A549 (cell line): ENCODE measurements at regions not wholly inside any gene's neighbourhood (a gene's known extent, or its start where the extent isn't known, plus 50 kb on each side); places are given as distances from the start of the nearest gene placed in this dataset.

Experiments
- ATAC-seq, 2 experiments: fragments of 200-7000 bp in 1 of 2; fragments of >200 bp in 1 of 2; cut with Nextera tagmentation in 1 of 2; cut with Tn5 transposase in 1 of 2; 3 replicates each; pipeline versions ENCODE4 v1.8.0 to v1.9.1; 2018 to 2020; ENCODE audit warnings: mild to moderate bottlenecking in 1 of 2, moderate library complexity in 1 of 2
- CTCF ChIA-PET: fragments of 300-600 bp; sonication (Branson Sonifier 250); formaldehyde crosslinking; extraction: SDS; loops from one replicate; lab custom pipeline; 2021; ENCODE audit warnings: antibody characterized with exemption, inconsistent platforms; lab: Yijun Ruan, JAX
- POLR2A ChIA-PET: fragments of 350-600 bp; formaldehyde crosslinking; extraction: SDS; loops from one replicate; lab custom pipeline; 2021; ENCODE audit warnings: antibody characterized with exemption, inconsistent platforms; lab: Yijun Ruan, JAX
- DNase-seq, 2 experiments: peaks; one replicate each; pipeline versions ENCODE4 v3.0.0 to v3.0.0-alpha.2; 2011 to 2016; ENCODE audit warnings: low read depth in 1 of 2, low spot score in 1 of 2
- FAIRE-seq: peaks from 2 replicates; lab custom pipeline; 2011; peaks lifted over from hg19 to GRCh38; lab: Jason Lieb, UNC
- H3K27ac ChIP-seq, 2 experiments: fragments of >200 bp; sonication (Bioruptor Twin); formaldehyde crosslinking; 3 replicates each; pipeline ENCODE4 v1.5.1; 2016 to 2017
- H3K4me1 ChIP-seq: fragments of >200 bp; sonication (Bioruptor Twin); formaldehyde crosslinking; 3 replicates; pipeline ENCODE4 v1.6.1; 2016
- H3K4me2 ChIP-seq: fragments of >200 bp; sonication (Bioruptor Twin); formaldehyde crosslinking; 3 replicates; pipeline ENCODE4 v1.6.1; 2016
- H3K4me3 ChIP-seq: fragments of >200 bp; sonication (Bioruptor Twin); formaldehyde crosslinking; 3 replicates; pipeline ENCODE4 v1.5.1; 2016
- H3K9me3 ChIP-seq: fragments of >200 bp; sonication (Bioruptor Twin); formaldehyde crosslinking; 3 replicates; pipeline ENCODE4 v1.6.1; 2016
- BHLHE40 ChIP-seq: IDR thresholded peaks from 2 replicates; pipeline ENCODE4 v1.6.1; 2012; ENCODE audit warnings: low read depth, low read length, inconsistent platforms
- CBX8 ChIP-seq: fragments of 200-600 bp; sonication (generic); IDR thresholded peaks from 2 replicates; pipeline ENCODE4 v1.6.1; 2016
- CEBPB ChIP-seq, 2 experiments: fragments of >200 bp in 1 of 2; sonication (Bioruptor Twin) in 1 of 2; formaldehyde crosslinking in 1 of 2; IDR thresholded peaks; 2 replicates each; pipeline ENCODE4 v1.6.1; 2012 to 2016
- CHD4 ChIP-seq: fragments of 200-600 bp; sonication (generic); IDR thresholded peaks from 2 replicates; pipeline ENCODE4 v1.6.1; 2016; ENCODE audit warnings: antibody characterized with exemption, mild to moderate bottlenecking, borderline replicate concordance
- CTCF ChIP-seq: fragments of >200 bp; sonication (Bioruptor Twin); formaldehyde crosslinking; IDR thresholded peaks from 3 replicates; pipeline ENCODE4 v1.5.1; 2016
- EP300 ChIP-seq, 2 experiments: fragments of >200 bp; sonication (Bioruptor Twin); formaldehyde crosslinking; IDR thresholded peaks; 2 replicates in 1 of 2; 3 replicates in 1 of 2; pipeline ENCODE4 v1.6.1; 2016 to 2017
- FOSB ChIP-seq: fragments of 250-450 bp; sonication (Bioruptor Pico); IDR thresholded peaks from 2 replicates; pipeline ENCODE4 v1.5.0; 2020; ENCODE audit warnings: mild to moderate bottlenecking, moderate library complexity
- FOSL2 ChIP-seq, 2 experiments: fragments of 450-650 bp in 1 of 2; fragments of >200 bp in 1 of 2; sonication (Bioruptor Twin) in 1 of 2; formaldehyde crosslinking; IDR thresholded peaks; 2 replicates each; pipeline versions ENCODE4 v1.5.0 to v1.6.1; 2016 to 2020; ENCODE audit warnings: mild to moderate bottlenecking in 1 of 2, moderate library complexity in 1 of 2
- FOXS1 ChIP-seq: fragments of 250-450 bp; sonication (Bioruptor Pico); IDR thresholded peaks from 2 replicates; pipeline ENCODE4 v1.5.0; 2020; ENCODE audit warnings: mild to moderate bottlenecking, moderate library complexity
- HDAC2 ChIP-seq: fragments of 200-600 bp; sonication (generic); IDR thresholded peaks from 2 replicates; pipeline ENCODE4 v1.6.1; 2016
- HOXB13 ChIP-seq: fragments of 250-450 bp; sonication (Bioruptor Pico); IDR thresholded peaks from 2 replicates; pipeline ENCODE4 v1.5.0; 2020; ENCODE audit warnings: low read depth, mild to moderate bottlenecking, moderate library complexity
- JUN ChIP-seq, 2 experiments: fragments of >200 bp; sonication (Bioruptor Twin); formaldehyde crosslinking; IDR thresholded peaks; 2 replicates in 1 of 2; 3 replicates in 1 of 2; pipeline ENCODE4 v1.6.1; 2016 to 2017
- JUNB ChIP-seq: fragments of >200 bp; sonication (Bioruptor Twin); formaldehyde crosslinking; IDR thresholded peaks from 2 replicates; pipeline ENCODE4 v1.6.1; 2016
- KDM1A ChIP-seq: fragments of 200-600 bp; sonication (generic); IDR thresholded peaks from 2 replicates; pipeline ENCODE4 v1.6.1; 2016; ENCODE audit warnings: low read depth, mild to moderate bottlenecking
- MAFK ChIP-seq: fragments of 450-650 bp; IDR thresholded peaks from 2 replicates; pipeline ENCODE4 v1.6.1; 2014; ENCODE audit not compliant: partially characterized antibody
- MAX ChIP-seq: IDR thresholded peaks from 2 replicates; pipeline ENCODE4 v1.6.1; 2012
- NR3C1 ChIP-seq: fragments of >200 bp; sonication (Bioruptor Twin); formaldehyde crosslinking; IDR thresholded peaks from 3 replicates; pipeline ENCODE4 v1.6.1; 2017
- POLR2A ChIP-seq: IDR thresholded peaks from 2 replicates; pipeline ENCODE4 v1.6.1; 2012; ENCODE audit warnings: mild to moderate bottlenecking, low read length
- RAD21 ChIP-seq, 2 experiments: fragments of >200 bp in 1 of 2; sonication (Bioruptor Twin) in 1 of 2; formaldehyde crosslinking in 1 of 2; IDR thresholded peaks in 1 of 2; conservative IDR thresholded peaks in 1 of 2; 2 replicates in 1 of 2; 3 replicates in 1 of 2; pipeline ENCODE4 v1.6.1; 2012 to 2018; ENCODE audit warnings: inconsistent platforms in 1 of 2
- RARB ChIP-seq: fragments of 250-450 bp; sonication (Bioruptor Pico); IDR thresholded peaks from 2 replicates; pipeline ENCODE4 v1.8.0; 2021; ENCODE audit warnings: mild to moderate bottlenecking, moderate library complexity
- RCOR1 ChIP-seq: fragments of 150-350 bp; IDR thresholded peaks from 2 replicates; pipeline ENCODE4 v1.6.1; 2014; ENCODE audit warnings: antibody characterized with exemption, low read length, low read depth
- SMC3 ChIP-seq: fragments of >200 bp; sonication (Bioruptor Twin); formaldehyde crosslinking; IDR thresholded peaks from 3 replicates; pipeline ENCODE4 v1.6.1; 2018; ENCODE audit warnings: inconsistent platforms
- SREBF2 ChIP-seq: fragments of 450-650 bp; IDR thresholded peaks from 2 replicates; pipeline ENCODE4 v1.6.1; 2014; ENCODE audit warnings: mild to moderate bottlenecking, moderate library complexity
- TP53 ChIP-seq: fragments of 250-450 bp; sonication (Bioruptor Pico); IDR thresholded peaks from 2 replicates; pipeline ENCODE4 v1.5.0; 2021; ENCODE audit warnings: mild to moderate bottlenecking, moderate library complexity
- ZC3H11A ChIP-seq: fragments of 450-650 bp; IDR thresholded peaks from 2 replicates; pipeline ENCODE4 v1.6.1; 2014; ENCODE audit warnings: antibody characterized with exemption, mild to moderate bottlenecking
- ZFP36 ChIP-seq: fragments of 450-650 bp; IDR thresholded peaks from 2 replicates; pipeline ENCODE4 v1.6.1; 2014; ENCODE audit warnings: borderline replicate concordance; ENCODE audit not compliant: partially characterized antibody
- ZSCAN20 ChIP-seq: fragments of 250-450 bp; sonication (Bioruptor Pico); IDR thresholded peaks from 2 replicates; pipeline ENCODE4 v1.8.0; 2022; ENCODE audit warnings: mild to moderate bottlenecking, moderate library complexity
- WGBS: methylation state at CpG from one replicate; pipeline ENCODE4 v1.1.6; 2017; ENCODE audit errors: missing lambda C conversion rate; 5-methylcytosine and 5-hydroxymethylcytosine counted together

GRCh38 chr6:153328194-153328593 is 197.1 kb upstream of the RGS17 start:
- CTCF ChIA-PET = no interaction called here
- TF ChIP-seq HDAC2 (no peak), MAX (no peak), RARB (CRISPR knock-in tag) (no peak), RCOR1 (no peak), TP53 (CRISPR knock-in tag) (no peak), ZSCAN20 (CRISPR knock-in tag) (no peak), NR3C1 (no peak), SREBF2 (no peak), POLR2A (no peak), CTCF (no peak), BHLHE40 (no peak), HOXB13 (no peak), EP300 (IDR thresholded peaks at IDR 0.05) (no peak), FOSB (CRISPR knock-in tag) (no peak), ZFP36 (no peak), JUN (IDR thresholded peaks at IDR 0.05) (no peak), RAD21 (conservative IDR thresholded peaks at IDR 0.05 in 1 of 2, IDR thresholded peaks at IDR 0.05 in 1 of 2) (no peak), MAFK (no peak), CEBPB (IDR thresholded peaks at IDR 0.05) (no peak)
- TF ChIP-seq, all 56 proteins: peak for 0
- Histone ChIP-seq H3K27ac (no peak overlapping the region), H3K4me2 (no peak overlapping the region), H3K4me3 (no peak overlapping the region), H3K4me1 (no peaks in the 10 kb centered on the region), H3K9me3 (no peaks in the 10 kb centered on the region)
- POLR2A ChIA-PET = no interaction called here
- ATAC-seq = no peak
- 71% methylated on average over 5 of the region's 5 CpGs for WGBS
- no peak for DNase-seq
- no peak for FAIRE-seq

GRCh38 chr6:153325661-153326060 is 194.6 kb upstream of the RGS17 start:
- POLR2A ChIA-PET = no interaction called here
- ATAC-seq (no peak), FAIRE-seq (no peak), DNase-seq (no peak)
- Histone ChIP-seq H3K27ac (no peak overlapping the region), H3K4me2 (no peak overlapping the region), H3K4me1 (no peaks in the 10 kb centered on the region), H3K4me3 (no peak overlapping the region), H3K9me3 (no peaks in the 10 kb centered on the region)
- CTCF ChIA-PET = no interaction called here
- TF ChIP-seq CBX8 = no peak
- TF ChIP-seq BHLHE40 = no peak
- TF ChIP-seq JUNB = no peak
- no peak for TF ChIP-seq HOXB13
- no peak for TF ChIP-seq ZC3H11A
- no peak for TF ChIP-seq RAD21 (conservative IDR thresholded peaks at IDR 0.05 in 1 of 2, IDR thresholded peaks at IDR 0.05 in 1 of 2)
- TF ChIP-seq FOSL2 (IDR thresholded peaks at IDR 0.05) = no peak
- TF ChIP-seq FOSL2 (CRISPR knock-in tag; IDR thresholded peaks at IDR 0.05) = no peak
- TF ChIP-seq HDAC2 = no peak
- TF ChIP-seq FOXS1 (CRISPR knock-in tag) = no peak
- no peak for TF ChIP-seq CHD4
- no peak for TF ChIP-seq KDM1A
- no peak for TF ChIP-seq MAX
- TF ChIP-seq SMC3 = no peak
- TF ChIP-seq RCOR1 = no peak
- 7% methylated on average over 1 of the region's 1 CpG for WGBS
